Transverse colon (tissue), 4 donors: ENCODE measurements at regions not wholly inside any gene's neighbourhood (a gene's known extent, or its start where the extent isn't known, plus 50 kb on each side); places are given as distances from the start of the nearest gene placed in this dataset.
A peak's percentile ranks its signal among the peaks of the same experiment; 100 is the strongest.

Experiments
- DNase-seq: peaks from one replicate; pipeline ENCODE4 v3.0.0-alpha.2; 2019
- H3K27ac ChIP-seq, 4 donors: fragments of 200-600 bp; sonication (generic); 2 replicates each; pipeline ENCODE4 v1.5.1; 2016 to 2018; ENCODE audit warnings: inconsistent platforms in 4 of 4
- H3K27me3 ChIP-seq: fragments of 200-600 bp; sonication (generic); 2 replicates; pipeline ENCODE4 v1.5.1; 2017; ENCODE audit warnings: inconsistent platforms
- H3K36me3 ChIP-seq, 4 donors: fragments of 200-600 bp; sonication (generic); 2 replicates each; pipeline ENCODE4 v1.5.1; 2017 to 2019; ENCODE audit warnings: inconsistent platforms in 4 of 4
- H3K4me1 ChIP-seq, 4 donors: fragments of 200-600 bp; sonication (generic); 2 replicates each; pipeline ENCODE4 v1.5.1; 2017 to 2020; ENCODE audit warnings: inconsistent platforms in 4 of 4
- H3K4me3 ChIP-seq, 4 donors: fragments of 200-600 bp; sonication (generic); 1 replicate in 1 of 4; 2 replicates in 3 of 4; pipeline versions ENCODE4 v1.5.1 to v1.6.1; 2017 to 2019; ENCODE audit warnings: inconsistent platforms in 4 of 4
- H3K9me3 ChIP-seq, 2 donors: fragments of 200-600 bp; sonication (generic); 2 replicates each; pipeline ENCODE4 v1.5.1; 2017 to 2019; ENCODE audit warnings: inconsistent platforms in 2 of 2
- EP300 ChIP-seq: sonication (generic); formaldehyde crosslinking; IDR thresholded peaks from one replicate; pipeline ENCODE4 v1.6.1; 2017; ENCODE audit warnings: antibody characterized with exemption, low read depth
- POLR2A ChIP-seq: fragments of 450-650 bp; IDR thresholded peaks from one replicate; pipeline ENCODE4 v1.6.1; 2016; ENCODE audit warnings: antibody characterized with exemption, mild to moderate bottlenecking, moderate library complexity
- POLR2AphosphoS5 ChIP-seq, 3 donors: sonication (generic); formaldehyde crosslinking; IDR thresholded peaks; one replicate each; pipeline ENCODE4 v1.6.1; 2016; ENCODE audit warnings: antibody characterized with exemption in 3 of 3
- WGBS, 2 donors: methylation state at CpG; one replicate each; pipeline ENCODE4 v1.1.5; 2018; ENCODE audit warnings: low coverage in 1 of 2; 5-methylcytosine and 5-hydroxymethylcytosine counted together
- in situ Hi-C, 4 donors: fragments of 200-750 bp; cut with MboI; loops; one replicate each; pipeline versions ENCODE4 v1.15.0 to v1.15.1; 2017; ENCODE audit warnings: low sequenced_read_pairs in 3 of 4, low pct_ligation_motif_present in 1 of 4, low pct_unique_long_range_greater_than_20kb in 1 of 4
- intact Hi-C: fragments of 100-400 bp; cut with DNase I; formaldehyde crosslinking; loops from one replicate; pipeline ENCODE4 v1.15.1; 2023; ENCODE audit warnings: low total_unique reads
- TF ChIP-seq, protein P1 (sequence below), 5 experiments: fragments of 200-600 bp in 3 of 5; fragments of 450-650 bp in 2 of 5; sonication (generic) in 3 of 5; IDR thresholded peaks; 1 replicate in 2 of 5; 2 replicates in 3 of 5; pipeline ENCODE4 v1.5.1; 2016 to 2017; ENCODE audit warnings: antibody characterized with exemption in 5 of 5, inconsistent platforms in 3 of 5, mild to moderate bottlenecking in 2 of 5, moderate library complexity in 1 of 5

DNA sequence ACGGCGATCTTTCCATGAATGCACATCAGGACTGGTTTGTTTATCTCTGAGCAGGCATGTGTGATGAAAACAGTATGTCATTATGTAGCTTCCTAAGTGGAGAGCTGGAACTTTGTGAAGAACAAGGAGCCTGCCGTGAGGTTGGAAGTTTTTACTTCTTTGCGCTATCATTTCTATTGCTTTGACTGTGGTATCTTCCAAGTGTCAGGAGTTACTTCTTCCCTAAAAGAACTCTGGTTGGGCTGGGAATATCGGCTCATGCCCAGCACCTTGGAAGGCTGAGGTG is 167.4 kb upstream of the AHR start:
- DNase-seq = no peak
- WGBS, 2 donors = 63 to 67% methylated on average over 5 of the region's 5 CpGs
- Histone ChIP-seq H3K36me3 (no peaks in the 10 kb centered on the region), H3K9me3 (no peaks in the 10 kb centered on the region), H3K4me3 (peak overlapping the region in 1 of 4 donors; percentile 2), H3K27ac (peak overlapping the region in 3 of 4 donors; percentile 11 to 51 (median 41)), H3K4me1 (peaks cover 0 to 5% (median 0%) of the 10 kb centered on the region in 4 donors), H3K27me3 (no peaks in the 10 kb centered on the region)
- intact Hi-C loops = no loop called here
- in situ Hi-C loops = no loop called here
- no peak for TF ChIP-seq POLR2A
- TF ChIP-seq, protein P1, sequence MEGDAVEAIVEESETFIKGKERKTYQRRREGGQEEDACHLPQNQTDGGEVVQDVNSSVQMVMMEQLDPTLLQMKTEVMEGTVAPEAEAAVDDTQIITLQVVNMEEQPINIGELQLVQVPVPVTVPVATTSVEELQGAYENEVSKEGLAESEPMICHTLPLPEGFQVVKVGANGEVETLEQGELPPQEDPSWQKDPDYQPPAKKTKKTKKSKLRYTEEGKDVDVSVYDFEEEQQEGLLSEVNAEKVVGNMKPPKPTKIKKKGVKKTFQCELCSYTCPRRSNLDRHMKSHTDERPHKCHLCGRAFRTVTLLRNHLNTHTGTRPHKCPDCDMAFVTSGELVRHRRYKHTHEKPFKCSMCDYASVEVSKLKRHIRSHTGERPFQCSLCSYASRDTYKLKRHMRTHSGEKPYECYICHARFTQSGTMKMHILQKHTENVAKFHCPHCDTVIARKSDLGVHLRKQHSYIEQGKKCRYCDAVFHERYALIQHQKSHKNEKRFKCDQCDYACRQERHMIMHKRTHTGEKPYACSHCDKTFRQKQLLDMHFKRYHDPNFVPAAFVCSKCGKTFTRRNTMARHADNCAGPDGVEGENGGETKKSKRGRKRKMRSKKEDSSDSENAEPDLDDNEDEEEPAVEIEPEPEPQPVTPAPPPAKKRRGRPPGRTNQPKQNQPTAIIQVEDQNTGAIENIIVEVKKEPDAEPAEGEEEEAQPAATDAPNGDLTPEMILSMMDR (IDR thresholded peaks at IDR 0.05) = no peak
- no peak for TF ChIP-seq POLR2AphosphoS5 (IDR thresholded peaks at IDR 0.05)
- no peak for TF ChIP-seq EP300

- H3K27ac ChIP-seq = no peak overlapping the region
- DNase-seq = no peak
- peaks cover 0 to 5% (median 0%) of the 10 kb centered on the region in 4 donors for H3K4me1 ChIP-seq
- H3K9me3 ChIP-seq = no peaks in the 10 kb centered on the region
- no peaks in the 10 kb centered on the region for H3K36me3 ChIP-seq
- intact Hi-C loops = no loop called here
- H3K27me3 ChIP-seq = no peaks in the 10 kb centered on the region
- in situ Hi-C loops = no loop called here
- 93 to 97% methylated on average over 4 to 6 of the region's 6 CpGs for WGBS, 2 donors
- no peak overlapping the region for H3K4me3 ChIP-seq
- TF ChIP-seq POLR2AphosphoS5 (IDR thresholded peaks at IDR 0.05) (no peak), EP300 (no peak), POLR2A (no peak)
- TF ChIP-seq, protein P1 (IDR thresholded peaks at IDR 0.05) = no peak
These were observed 166.3 kb upstream of the AHR start for GRCh38 chr7:17131983-17132655.

- H3K4me3 ChIP-seq = no peak overlapping the region
- H3K4me1 ChIP-seq = peaks cover 0 to 5% (median 0%) of the 10 kb centered on the region in 4 donors
- TF ChIP-seq POLR2A (no peak), POLR2AphosphoS5 (IDR thresholded peaks at IDR 0.05) (no peak), EP300 (no peak)
- TF ChIP-seq, protein P1 (IDR thresholded peaks at IDR 0.05) = no peak
- no peak overlapping the region for H3K27ac ChIP-seq
- intact Hi-C loops (no loop called here), in situ Hi-C loops (no loop called here)
- DNase-seq = no peak
- no peaks in the 10 kb centered on the region for H3K27me3 ChIP-seq
- H3K36me3 ChIP-seq = no peaks in the 10 kb centered on the region
- WGBS, 2 donors = 44 to 68% methylated on average over 3 of the region's 3 CpGs
- no peaks in the 10 kb centered on the region for H3K9me3 ChIP-seq
These were observed 165.7 kb upstream of the AHR start for GRCh38 chr7:17132726-17133125.

DNA sequence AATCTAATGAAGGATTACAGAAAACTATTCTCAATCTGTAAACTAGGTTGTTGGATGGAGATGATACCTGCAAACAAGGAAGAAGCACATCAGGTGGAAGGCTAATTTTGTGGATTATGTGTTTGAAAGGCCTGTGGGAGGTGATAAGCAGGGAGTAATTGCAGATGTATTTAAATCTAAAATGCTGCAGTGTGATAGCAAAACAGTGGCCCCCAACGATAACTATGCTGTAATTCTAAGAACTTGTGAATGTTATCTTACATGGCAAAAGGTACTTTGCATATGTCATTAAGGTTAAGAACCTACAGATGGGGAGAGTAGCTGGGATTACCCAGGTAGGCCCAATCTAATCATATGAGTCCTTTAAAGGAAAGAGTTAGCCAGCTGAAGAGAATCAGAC is 164.5 kb upstream of the AHR start:
- in situ Hi-C loops (no loop called here), intact Hi-C loops (no loop called here)
- Histone ChIP-seq H3K36me3 (no peaks in the 10 kb centered on the region), H3K4me3 (no peak overlapping the region), H3K9me3 (no peaks in the 10 kb centered on the region), H3K27me3 (no peaks in the 10 kb centered on the region), H3K27ac (no peak overlapping the region), H3K4me1 (peaks cover 0 to 5% (median 0%) of the 10 kb centered on the region in 4 donors)
- DNase-seq = no peak
- 84 to 100% methylated on average over 1 of the region's 1 CpG for WGBS, 2 donors
- TF ChIP-seq EP300 = no peak
- no peak for TF ChIP-seq POLR2AphosphoS5 (IDR thresholded peaks at IDR 0.05)
- TF ChIP-seq POLR2A = no peak
- TF ChIP-seq, protein P1 (IDR thresholded peaks at IDR 0.05) = no peak
